ENCODE measurements at regions not wholly inside any gene's neighbourhood (a gene's known extent, or its start where the extent isn't known, plus 50 kb on each side); places are given as distances from the start of the nearest gene placed in this dataset.

- TF ChIP-seq EZH2 (IDR thresholded peaks at IDR 0.05) (no peak), POLR2AphosphoS5 (IDR thresholded peaks at IDR 0.05; ENCODE audit: borderline replicate concordance, low read depth, low read length) (no peak)
Observed at GRCh38 chr3:40996827-40997710, 202.2 kb upstream of the CTNNB1 start.

All from SK-N-MC (cell line).